H9 (cell line): ENCODE measurements at regions not wholly inside any gene's neighbourhood (a gene's known extent, or its start where the extent isn't known, plus 50 kb on each side); places are given as distances from the start of the nearest gene placed in this dataset.

Source experiments
- DNase-seq: peaks from one replicate; pipeline ENCODE4 v3.0.0-alpha.2; 2017
- H2AFZ ChIP-seq: one replicate; pipeline ENCODE4 v1.6.1; 2013; ENCODE audit warnings: mild to moderate bottlenecking, low read length, control low read depth, moderate library complexity
- H2AK5ac ChIP-seq: 2 replicates; pipeline ENCODE4 v1.6.1; 2013; ENCODE audit warnings: low read length, control low read depth, mixed read lengths; ENCODE audit not compliant: insufficient read length
- H2BK120ac ChIP-seq: one replicate; pipeline ENCODE4 v1.6.1; 2013; ENCODE audit warnings: low read depth, mild to moderate bottlenecking, low read length, control low read depth, inconsistent platforms; ENCODE audit not compliant: poor library complexity, severe bottlenecking
- H2BK12ac ChIP-seq: 2 replicates; pipeline ENCODE4 v1.6.1; 2013; ENCODE audit warnings: low read length, control low read depth, mixed read lengths, low read depth; ENCODE audit not compliant: insufficient read length
- H2BK15ac ChIP-seq: 2 replicates; pipeline ENCODE4 v1.6.1; 2013; ENCODE audit warnings: low read depth, low read length, control low read depth
- H2BK20ac ChIP-seq: one replicate; pipeline ENCODE4 v1.6.1; 2013; ENCODE audit warnings: low read depth, mild to moderate bottlenecking, low read length, control low read depth, inconsistent platforms; ENCODE audit not compliant: poor library complexity, severe bottlenecking
- H2BK5ac ChIP-seq: 2 replicates; pipeline ENCODE4 v1.6.1; 2013; ENCODE audit warnings: low read length, control low read depth, mixed read lengths; ENCODE audit not compliant: insufficient read length
- H3K14ac ChIP-seq: 2 replicates; pipeline ENCODE4 v1.6.1; 2013; ENCODE audit warnings: low read length, control low read depth; ENCODE audit not compliant: insufficient read depth
- H3K18ac ChIP-seq: 2 replicates; pipeline ENCODE4 v1.6.1; 2013; ENCODE audit warnings: low read depth, mild to moderate bottlenecking, mixed read lengths, low read length, control low read depth; ENCODE audit not compliant: insufficient read length
- H3K23ac ChIP-seq: 2 replicates; pipeline ENCODE4 v1.6.1; 2013; ENCODE audit warnings: low read length, control low read depth, mixed read lengths, low read depth; ENCODE audit not compliant: insufficient read length
- H3K23me2 ChIP-seq: 2 replicates; pipeline ENCODE4 v1.6.1; 2013; ENCODE audit warnings: low read depth, mild to moderate bottlenecking, mixed read lengths, low read length, control low read depth; ENCODE audit not compliant: insufficient read length, poor library complexity, severe bottlenecking
- H3K27ac ChIP-seq: 2 replicates; pipeline ENCODE4 v1.5.1; 2013; ENCODE audit warnings: low read length, control low read depth, mixed read lengths, low read depth; ENCODE audit not compliant: insufficient read length
- H3K27me3 ChIP-seq: 2 replicates; pipeline ENCODE4 v1.6.1; 2013; ENCODE audit warnings: low read length, control low read depth, inconsistent platforms; ENCODE audit not compliant: insufficient read depth
- H3K4ac ChIP-seq: 2 replicates; pipeline ENCODE4 v1.6.1; 2013; ENCODE audit warnings: low read depth, mild to moderate bottlenecking, control low read depth, inconsistent platforms, low read length, moderate library complexity
- H3K4me1 ChIP-seq: 2 replicates; pipeline ENCODE4 v1.6.1; 2013; ENCODE audit warnings: low read length, control low read depth, inconsistent platforms; ENCODE audit not compliant: insufficient read depth
- H3K4me2 ChIP-seq: 2 replicates; pipeline ENCODE4 v1.6.1; 2013; ENCODE audit warnings: low read length, control low read depth, mixed read lengths; ENCODE audit not compliant: insufficient read length, insufficient read depth
- H3K56ac ChIP-seq: 2 replicates; pipeline ENCODE4 v1.6.1; 2013; ENCODE audit warnings: low read depth, mild to moderate bottlenecking, mixed read lengths, low read length, control low read depth; ENCODE audit not compliant: insufficient read length
- H3K79me1 ChIP-seq: 2 replicates; pipeline ENCODE4 v1.6.1; 2013; ENCODE audit warnings: low read depth, mild to moderate bottlenecking, moderate library complexity, low read length, control low read depth, inconsistent platforms; ENCODE audit not compliant: insufficient read depth, poor library complexity, severe bottlenecking
- H3K79me2 ChIP-seq: 2 replicates; pipeline ENCODE4 v1.6.1; 2013; ENCODE audit warnings: low read length, control low read depth, inconsistent platforms; ENCODE audit not compliant: insufficient read depth
- H3K9ac ChIP-seq: 2 replicates; pipeline ENCODE4 v1.6.1; 2013; ENCODE audit warnings: low read length, control low read depth, mixed read lengths; ENCODE audit not compliant: insufficient read length; ENCODE audit errors: extremely low read depth
- H3K9me3 ChIP-seq: one replicate; pipeline ENCODE4 v1.6.1; 2013; ENCODE audit warnings: low read depth, low read length, inconsistent platforms; ENCODE audit not compliant: control insufficient read depth
- H3T11ph ChIP-seq: one replicate; pipeline ENCODE4 v1.6.1; 2013; ENCODE audit warnings: mild to moderate bottlenecking, low read length, control low read depth, inconsistent platforms
- H4K20me1 ChIP-seq: one replicate; pipeline ENCODE4 v1.6.1; 2013; ENCODE audit not compliant: control insufficient read depth, insufficient read length, insufficient read depth
- H4K5ac ChIP-seq: 2 replicates; pipeline ENCODE4 v1.6.1; 2013; ENCODE audit warnings: low read depth, mild to moderate bottlenecking, mixed read lengths, low read length, control low read depth; ENCODE audit not compliant: insufficient read length
- H4K8ac ChIP-seq: replicated peaks from 2 replicates; pipeline ENCODE4 v1.6.1; 2013; ENCODE audit warnings: low read length, control low read depth, mixed read lengths, low read depth; ENCODE audit not compliant: insufficient read length
- H4K91ac ChIP-seq: 2 replicates; pipeline ENCODE4 v1.6.1; 2013; ENCODE audit warnings: low read depth, mild to moderate bottlenecking, moderate library complexity, mixed read lengths, low read length, control low read depth; ENCODE audit not compliant: insufficient read length
- H3K27ac Mint-ChIP-seq, 3 experiments: 2 replicates in 2 of 3; 3 replicates in 1 of 3; pipeline ENCODE4 v1.8.0; 2020 to 2021; ENCODE audit warnings: mixed read lengths in 3 of 3, mild to moderate bottlenecking in 1 of 3, moderate library complexity in 1 of 3
- H3K27me3 Mint-ChIP-seq: 2 replicates; pipeline ENCODE4 v1.8.0; 2021; ENCODE audit warnings: low read depth, mild to moderate bottlenecking, moderate library complexity, mixed read lengths
- H3K36me3 Mint-ChIP-seq, 3 experiments: 2 replicates in 2 of 3; 3 replicates in 1 of 3; pipeline ENCODE4 v1.8.0; 2020 to 2021; ENCODE audit warnings: low read depth in 3 of 3, mixed read lengths in 3 of 3; ENCODE audit not compliant: insufficient read depth in 1 of 3
- H3K4me1 Mint-ChIP-seq, 2 experiments: 2 replicates each; pipeline ENCODE4 v1.8.0; 2020; ENCODE audit warnings: mixed read lengths in 2 of 2
- H3K4me3 Mint-ChIP-seq, 2 experiments: 2 replicates in 1 of 2; 3 replicates in 1 of 2; pipeline ENCODE4 v1.8.0; 2020 to 2021; ENCODE audit warnings: mild to moderate bottlenecking in 2 of 2, mixed read lengths in 2 of 2, moderate library complexity in 1 of 2
- H3K9me3 Mint-ChIP-seq, 2 experiments: 2 replicates in 1 of 2; 3 replicates in 1 of 2; pipeline ENCODE4 v1.8.0; 2020; ENCODE audit warnings: mild to moderate bottlenecking in 2 of 2, mixed read lengths in 2 of 2, moderate library complexity in 1 of 2
- CTCF ChIP-seq: fragments of 200-600 bp; sonication (generic); conservative IDR thresholded peaks from 3 replicates; pipeline ENCODE4 v1.8.0; 2021; ENCODE audit warnings: antibody characterized with exemption, mild to moderate bottlenecking
- WGBS: extraction: QIAGEN DNeasy Blood & Tissue Kit; methylation state at CpG from one replicate; pipeline ENCODE4 v1.1.7; 2013; ENCODE audit warnings: missing lambda C conversion rate, low lambda C conversion rate, mixed read lengths; ENCODE audit not compliant: insufficient read length; ENCODE audit errors: extremely low coverage; 5-methylcytosine and 5-hydroxymethylcytosine counted together

GRCh38 chr10:36042135-36042534, 400.0 kb upstream of the FZD8 start:
- H2AK5ac ChIP-seq, result no peak overlapping the region
- H3K27me3 ChIP-seq, result no peaks in the 10 kb centered on the region
- H3K36me3 Mint-ChIP-seq, result no peaks in the 10 kb centered on the region
- H3K79me2 ChIP-seq, result no peaks in the 10 kb centered on the region
- no peak overlapping the region for H3K9ac ChIP-seq
- WGBS, result no CpG with 5 or more reads among the region's 2 CpGs
- no peak overlapping the region for H3K18ac ChIP-seq
- H3K9me3 ChIP-seq, result no peaks in the 10 kb centered on the region
- peaks cover 16 to 27% of the 10 kb centered on the region in 2 experiments for H3K4me1 Mint-ChIP-seq
- H2BK120ac ChIP-seq, result no peak overlapping the region
- H3K79me1 ChIP-seq, result no peaks in the 10 kb centered on the region
- no peak overlapping the region for H4K91ac ChIP-seq
- no peaks in the 10 kb centered on the region; a peak in 1 of 5 replicates for H3K9me3 Mint-ChIP-seq
- peak; percentile 59 for TF ChIP-seq CTCF
- no peak overlapping the region for H4K5ac ChIP-seq
- no peaks in the 10 kb centered on the region for H3K4me1 ChIP-seq
- no peak overlapping the region for H2BK20ac ChIP-seq
- H3K23ac ChIP-seq, result no peak overlapping the region
- H2AFZ ChIP-seq, result no peak overlapping the region
- DNase-seq, result no peak
- H3K23me2 ChIP-seq, result no peaks in the 10 kb centered on the region
- no peak overlapping the region for H3K27ac ChIP-seq
- H3K4me3 Mint-ChIP-seq, result no peak overlapping the region
- no peak overlapping the region for H3K56ac ChIP-seq
- H3K4ac ChIP-seq, result no peak overlapping the region
- H2BK15ac ChIP-seq, result no peak overlapping the region
- H2BK12ac ChIP-seq, result no peak overlapping the region
- H3K4me2 ChIP-seq, result no peak overlapping the region
- no peaks in the 10 kb centered on the region for H4K20me1 ChIP-seq
- no peak overlapping the region for H3K27ac Mint-ChIP-seq
- no peak overlapping the region for H3T11ph ChIP-seq
- H4K8ac ChIP-seq, result no peak overlapping the region
- H2BK5ac ChIP-seq, result no peak overlapping the region
- no peaks in the 10 kb centered on the region for H3K27me3 Mint-ChIP-seq
- H3K14ac ChIP-seq, result no peak overlapping the region
